GM12878 (cell line): ENCODE measurements at regions not wholly inside any gene's neighbourhood (a gene's known extent, or its start where the extent isn't known, plus 50 kb on each side); places are given as distances from the start of the nearest gene placed in this dataset.

Source experiments
- CBX3 ChIP-seq: fragments of 200-600 bp; sonication (generic); IDR thresholded peaks from 2 replicates; pipeline ENCODE4 v1.6.1; 2016; ENCODE audit warnings: low read depth, borderline replicate concordance
- EP300 ChIP-seq, 2 experiments: fragments of 150-350 bp in 1 of 2; IDR thresholded peaks; 2 replicates each; pipeline ENCODE4 v1.6.1; 2011 to 2012; ENCODE audit warnings: low read depth in 2 of 2, low read length in 2 of 2, borderline replicate concordance in 1 of 2, improper control_type of control experiment in 1 of 2, inconsistent platforms in 1 of 2; ENCODE audit not compliant: control insufficient read depth in 1 of 2
- EZH2 ChIP-seq: IDR thresholded peaks from 2 replicates; pipeline ENCODE4 v1.6.1; 2012; ENCODE audit warnings: low read depth, mild to moderate bottlenecking, control low read depth, inconsistent platforms, low read length, borderline replicate concordance; ENCODE audit not compliant: control insufficient read depth
- PAX8 ChIP-seq: fragments of 450-650 bp; IDR thresholded peaks from 2 replicates; pipeline ENCODE4 v1.6.1; 2017; ENCODE audit warnings: mild to moderate bottlenecking, moderate library complexity
- POLR2AphosphoS2 ChIP-seq: IDR thresholded peaks from 2 replicates; pipeline ENCODE4 v1.6.1; 2011; ENCODE audit warnings: low read depth, mild to moderate bottlenecking, low read length, improper control_type of control experiment, moderate library complexity
- RAD21 ChIP-seq: IDR thresholded peaks from 2 replicates; pipeline ENCODE4 v1.6.1; 2011; ENCODE audit warnings: mild to moderate bottlenecking, low read depth, low read length, moderate library complexity; ENCODE audit not compliant: insufficient read depth
- SIN3A ChIP-seq: IDR thresholded peaks from 2 replicates; pipeline ENCODE4 v1.6.1; 2012; ENCODE audit warnings: low read depth, low read length, improper control_type of control experiment
- SP1 ChIP-seq: IDR thresholded peaks from one replicate; pipeline ENCODE4 v1.6.1; 2011; ENCODE audit warnings: low read depth, low read length
- YY1 ChIP-seq: IDR thresholded peaks from 2 replicates; pipeline ENCODE4 v1.6.1; 2011; ENCODE audit warnings: low read depth, mild to moderate bottlenecking, low read length
- ZNF274 ChIP-seq: IDR thresholded peaks from one replicate; pipeline ENCODE4 v1.8.0; 2011; ENCODE audit not compliant: insufficient read length, insufficient read depth
- TF ChIP-seq, protein P1 (sequence below): fragments of 450-650 bp; IDR thresholded peaks from 2 replicates; pipeline ENCODE4 v1.6.1; 2017; ENCODE audit warnings: mild to moderate bottlenecking
- TF ChIP-seq, protein P2 (sequence below), 3 experiments: IDR thresholded peaks in 2 of 3; conservative IDR thresholded peaks in 1 of 3; 2 replicates each; pipeline ENCODE4 v1.5.1; 2011; ENCODE audit warnings: low read depth in 3 of 3, low read length in 3 of 3, mild to moderate bottlenecking in 3 of 3, control low read depth in 2 of 3, moderate library complexity in 2 of 3, inconsistent platforms in 1 of 3, mixed read lengths in 1 of 3; ENCODE audit not compliant: control insufficient read depth in 2 of 3, insufficient read depth in 1 of 3; ENCODE audit errors: extremely low read depth in 1 of 3
- TF ChIP-seq, protein P3 (sequence below): IDR thresholded peaks from 2 replicates; pipeline ENCODE4 v1.6.1; 2011; ENCODE audit warnings: borderline replicate concordance, low read depth, mild to moderate bottlenecking, moderate library complexity, low read length; ENCODE audit not compliant: insufficient read depth, poor library complexity, severe bottlenecking
- TF ChIP-seq, protein P4 (sequence below): IDR thresholded peaks from 2 replicates; pipeline ENCODE4 v1.6.1; 2012; ENCODE audit warnings: low read depth, low read length, improper control_type of control experiment

DNA sequence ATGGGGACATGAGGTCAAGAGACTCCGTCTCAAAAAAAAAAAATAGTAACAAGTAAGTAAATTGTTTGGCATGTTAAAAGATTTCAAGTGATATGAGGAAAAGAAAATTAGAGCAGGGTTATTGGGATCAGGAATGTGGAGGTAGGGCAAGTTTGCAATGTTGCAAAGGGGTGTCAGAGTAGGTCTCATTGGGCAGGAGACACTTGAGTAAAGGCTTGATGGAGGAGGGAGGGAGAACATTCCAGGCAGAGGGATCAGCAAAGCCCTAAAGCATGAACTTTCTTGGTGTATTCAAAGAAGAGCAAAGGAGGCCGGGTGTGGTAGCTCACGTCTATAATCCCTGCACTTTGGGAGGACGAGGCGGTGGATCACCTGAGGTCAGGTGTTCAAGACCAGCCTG is 87.1 kb upstream of the HAND1 start:
- TF ChIP-seq CBX3 (no peak), SIN3A (no peak), EP300 (IDR thresholded peaks at IDR 0.05; ENCODE audit: borderline replicate concordance in 1 of 2, control insufficient read depth in 1 of 2, low read depth in 2 of 2, low read length in 2 of 2) (no peak), POLR2AphosphoS2 (no peak), RAD21 (no peak), ZNF274 (no peak), PAX8 (no peak), EZH2 (no peak), YY1 (no peak), SP1 (no peak)
- TF ChIP-seq, protein P1, sequence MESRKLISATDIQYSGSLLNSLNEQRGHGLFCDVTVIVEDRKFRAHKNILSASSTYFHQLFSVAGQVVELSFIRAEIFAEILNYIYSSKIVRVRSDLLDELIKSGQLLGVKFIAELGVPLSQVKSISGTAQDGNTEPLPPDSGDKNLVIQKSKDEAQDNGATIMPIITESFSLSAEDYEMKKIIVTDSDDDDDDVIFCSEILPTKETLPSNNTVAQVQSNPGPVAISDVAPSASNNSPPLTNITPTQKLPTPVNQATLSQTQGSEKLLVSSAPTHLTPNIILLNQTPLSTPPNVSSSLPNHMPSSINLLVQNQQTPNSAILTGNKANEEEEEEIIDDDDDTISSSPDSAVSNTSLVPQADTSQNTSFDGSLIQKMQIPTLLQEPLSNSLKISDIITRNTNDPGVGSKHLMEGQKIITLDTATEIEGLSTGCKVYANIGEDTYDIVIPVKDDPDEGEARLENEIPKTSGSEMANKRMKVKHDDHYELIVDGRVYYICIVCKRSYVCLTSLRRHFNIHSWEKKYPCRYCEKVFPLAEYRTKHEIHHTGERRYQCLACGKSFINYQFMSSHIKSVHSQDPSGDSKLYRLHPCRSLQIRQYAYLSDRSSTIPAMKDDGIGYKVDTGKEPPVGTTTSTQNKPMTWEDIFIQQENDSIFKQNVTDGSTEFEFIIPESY: no peak
- TF ChIP-seq, protein P2, sequence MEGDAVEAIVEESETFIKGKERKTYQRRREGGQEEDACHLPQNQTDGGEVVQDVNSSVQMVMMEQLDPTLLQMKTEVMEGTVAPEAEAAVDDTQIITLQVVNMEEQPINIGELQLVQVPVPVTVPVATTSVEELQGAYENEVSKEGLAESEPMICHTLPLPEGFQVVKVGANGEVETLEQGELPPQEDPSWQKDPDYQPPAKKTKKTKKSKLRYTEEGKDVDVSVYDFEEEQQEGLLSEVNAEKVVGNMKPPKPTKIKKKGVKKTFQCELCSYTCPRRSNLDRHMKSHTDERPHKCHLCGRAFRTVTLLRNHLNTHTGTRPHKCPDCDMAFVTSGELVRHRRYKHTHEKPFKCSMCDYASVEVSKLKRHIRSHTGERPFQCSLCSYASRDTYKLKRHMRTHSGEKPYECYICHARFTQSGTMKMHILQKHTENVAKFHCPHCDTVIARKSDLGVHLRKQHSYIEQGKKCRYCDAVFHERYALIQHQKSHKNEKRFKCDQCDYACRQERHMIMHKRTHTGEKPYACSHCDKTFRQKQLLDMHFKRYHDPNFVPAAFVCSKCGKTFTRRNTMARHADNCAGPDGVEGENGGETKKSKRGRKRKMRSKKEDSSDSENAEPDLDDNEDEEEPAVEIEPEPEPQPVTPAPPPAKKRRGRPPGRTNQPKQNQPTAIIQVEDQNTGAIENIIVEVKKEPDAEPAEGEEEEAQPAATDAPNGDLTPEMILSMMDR (IDR thresholded peaks at IDR 0.05 in 2 of 3, conservative IDR thresholded peaks at IDR 0.05 in 1 of 3; ENCODE audit: control insufficient read depth in 2 of 3, extremely low read depth in 1 of 3, insufficient read depth in 1 of 3, low read depth in 3 of 3, low read length in 3 of 3): no peak
- TF ChIP-seq, protein P3, sequence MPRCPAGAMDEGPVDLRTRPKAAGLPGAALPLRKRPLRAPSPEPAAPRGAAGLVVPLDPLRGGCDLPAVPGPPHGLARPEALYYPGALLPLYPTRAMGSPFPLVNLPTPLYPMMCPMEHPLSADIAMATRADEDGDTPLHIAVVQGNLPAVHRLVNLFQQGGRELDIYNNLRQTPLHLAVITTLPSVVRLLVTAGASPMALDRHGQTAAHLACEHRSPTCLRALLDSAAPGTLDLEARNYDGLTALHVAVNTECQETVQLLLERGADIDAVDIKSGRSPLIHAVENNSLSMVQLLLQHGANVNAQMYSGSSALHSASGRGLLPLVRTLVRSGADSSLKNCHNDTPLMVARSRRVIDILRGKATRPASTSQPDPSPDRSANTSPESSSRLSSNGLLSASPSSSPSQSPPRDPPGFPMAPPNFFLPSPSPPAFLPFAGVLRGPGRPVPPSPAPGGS: no peak
- TF ChIP-seq, protein P4, sequence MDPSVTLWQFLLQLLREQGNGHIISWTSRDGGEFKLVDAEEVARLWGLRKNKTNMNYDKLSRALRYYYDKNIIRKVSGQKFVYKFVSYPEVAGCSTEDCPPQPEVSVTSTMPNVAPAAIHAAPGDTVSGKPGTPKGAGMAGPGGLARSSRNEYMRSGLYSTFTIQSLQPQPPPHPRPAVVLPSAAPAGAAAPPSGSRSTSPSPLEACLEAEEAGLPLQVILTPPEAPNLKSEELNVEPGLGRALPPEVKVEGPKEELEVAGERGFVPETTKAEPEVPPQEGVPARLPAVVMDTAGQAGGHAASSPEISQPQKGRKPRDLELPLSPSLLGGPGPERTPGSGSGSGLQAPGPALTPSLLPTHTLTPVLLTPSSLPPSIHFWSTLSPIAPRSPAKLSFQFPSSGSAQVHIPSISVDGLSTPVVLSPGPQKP: no peak
